Coronary artery (tissue), 2 donors: ENCODE measurements at regions not wholly inside any gene's neighbourhood (a gene's known extent, or its start where the extent isn't known, plus 50 kb on each side); places are given as distances from the start of the nearest gene placed in this dataset.

Source experiments
- DNase-seq: peaks from one replicate; pipeline ENCODE4 v3.0.0-alpha.2; 2017; ENCODE audit warnings: low spot score
- H3K27ac ChIP-seq, 2 donors: fragments of 200-600 bp; sonication (generic); one replicate each; pipeline ENCODE4 v1.5.1; 2016 to 2019
- H3K4me3 ChIP-seq: fragments of 200-600 bp; sonication (generic); 2 replicates; pipeline ENCODE4 v1.5.1; 2016; ENCODE audit warnings: mild to moderate bottlenecking, moderate library complexity
- TF ChIP-seq, protein P1 (sequence below): fragments of 200-600 bp; sonication (generic); IDR thresholded peaks from one replicate; pipeline ENCODE4 v1.5.1; 2019; ENCODE audit warnings: antibody characterized with exemption

DNA sequence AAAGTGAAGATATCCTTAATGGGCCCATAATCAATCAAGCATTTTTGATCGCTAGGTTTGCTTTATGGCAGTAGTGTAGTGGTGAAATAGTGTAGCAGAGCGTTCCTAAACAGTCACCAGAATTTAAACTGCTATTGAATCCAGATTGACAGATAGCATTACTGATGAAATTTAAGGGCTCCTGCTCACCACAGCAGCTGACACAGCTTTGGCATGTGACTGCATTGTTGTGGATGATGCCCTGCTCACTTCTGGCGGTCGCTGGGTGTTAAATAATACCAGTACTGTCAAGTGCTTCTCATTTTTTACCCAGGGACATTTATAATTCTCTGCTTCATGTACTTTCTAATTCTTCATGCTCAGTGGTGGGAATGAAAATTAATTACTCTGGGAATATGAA is 102.0 kb upstream of the ARHGAP24 start:
- TF ChIP-seq, protein P1, sequence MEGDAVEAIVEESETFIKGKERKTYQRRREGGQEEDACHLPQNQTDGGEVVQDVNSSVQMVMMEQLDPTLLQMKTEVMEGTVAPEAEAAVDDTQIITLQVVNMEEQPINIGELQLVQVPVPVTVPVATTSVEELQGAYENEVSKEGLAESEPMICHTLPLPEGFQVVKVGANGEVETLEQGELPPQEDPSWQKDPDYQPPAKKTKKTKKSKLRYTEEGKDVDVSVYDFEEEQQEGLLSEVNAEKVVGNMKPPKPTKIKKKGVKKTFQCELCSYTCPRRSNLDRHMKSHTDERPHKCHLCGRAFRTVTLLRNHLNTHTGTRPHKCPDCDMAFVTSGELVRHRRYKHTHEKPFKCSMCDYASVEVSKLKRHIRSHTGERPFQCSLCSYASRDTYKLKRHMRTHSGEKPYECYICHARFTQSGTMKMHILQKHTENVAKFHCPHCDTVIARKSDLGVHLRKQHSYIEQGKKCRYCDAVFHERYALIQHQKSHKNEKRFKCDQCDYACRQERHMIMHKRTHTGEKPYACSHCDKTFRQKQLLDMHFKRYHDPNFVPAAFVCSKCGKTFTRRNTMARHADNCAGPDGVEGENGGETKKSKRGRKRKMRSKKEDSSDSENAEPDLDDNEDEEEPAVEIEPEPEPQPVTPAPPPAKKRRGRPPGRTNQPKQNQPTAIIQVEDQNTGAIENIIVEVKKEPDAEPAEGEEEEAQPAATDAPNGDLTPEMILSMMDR: no peak
- no peak overlapping the region for H3K27ac ChIP-seq
- H3K4me3 ChIP-seq: no peak overlapping the region
- DNase-seq: no peak

DNA sequence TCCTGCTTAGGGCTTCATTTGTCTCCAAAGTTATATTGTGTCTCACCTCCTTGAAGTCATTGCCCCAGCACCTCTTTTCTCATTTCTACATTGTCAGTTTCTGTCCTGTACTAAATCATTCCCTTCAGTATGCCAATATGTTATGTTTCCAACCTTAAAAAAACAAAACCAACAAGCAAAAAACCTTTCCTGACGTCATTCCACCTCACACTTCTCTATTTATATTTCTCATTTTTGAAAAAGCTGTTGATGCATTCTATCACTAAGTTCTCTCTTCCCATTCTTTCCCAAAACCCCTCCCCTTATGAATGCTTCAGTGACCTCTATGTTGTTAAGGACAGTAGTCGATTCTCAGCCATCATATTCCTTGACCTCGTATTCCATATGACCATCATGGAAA is 98.7 kb upstream of the ARHGAP24 start:
- no peak overlapping the region for H3K4me3 ChIP-seq
- no peak for DNase-seq
- no peak overlapping the region for H3K27ac ChIP-seq
- TF ChIP-seq, protein P1: no peak

GRCh38 chr4:85381968-85382367 is 93.0 kb upstream of the ARHGAP24 start:
- no peak for DNase-seq

GRCh38 chr4:85391071-85391470 is 83.9 kb upstream of the ARHGAP24 start:
- no peak for DNase-seq

More at GRCh38 chr4:85381968-85382367, 93.0 kb upstream of the ARHGAP24 start:
- Histone ChIP-seq H3K4me3 (no peak overlapping the region), H3K27ac (no peak overlapping the region)
- TF ChIP-seq, protein P1: no peak

DNA sequence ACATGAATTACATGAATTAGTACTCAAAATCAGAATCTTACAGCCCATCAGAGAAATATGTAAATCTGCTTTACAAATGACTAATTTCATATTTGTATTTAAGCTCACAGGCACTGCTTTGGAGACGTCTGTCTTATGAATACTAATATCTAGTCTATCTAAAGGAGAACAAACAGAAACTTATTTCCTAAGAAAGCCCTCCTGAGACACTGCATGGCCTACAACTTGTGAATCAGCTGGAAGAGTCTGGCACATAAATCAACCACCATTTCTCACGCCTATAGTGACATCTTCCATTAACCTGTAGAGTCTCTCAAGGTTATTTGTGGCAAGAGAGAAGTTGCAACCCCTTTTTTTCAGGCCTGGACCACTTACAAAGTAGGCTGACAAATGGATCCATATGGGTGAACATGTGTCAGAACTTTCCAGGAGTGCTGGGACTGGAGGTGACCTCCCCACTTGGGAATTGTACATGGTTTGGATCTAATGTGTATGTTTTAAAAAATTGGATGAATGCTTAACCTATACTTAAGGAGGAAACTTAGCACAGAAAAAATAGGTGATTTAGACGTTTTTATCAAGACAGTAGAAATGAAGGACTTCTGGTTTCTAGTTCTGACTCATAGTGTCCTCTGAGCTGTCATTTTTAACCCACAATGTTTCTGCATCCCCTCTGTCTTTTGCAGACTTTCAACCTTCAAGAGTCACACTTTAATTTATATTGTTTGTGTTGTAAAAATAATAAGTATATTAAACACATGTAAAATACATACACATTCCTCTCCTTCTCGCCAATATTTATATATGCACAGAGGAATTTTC is 83.2 kb upstream of the ARHGAP24 start:
- TF ChIP-seq, protein P1: no peak
- H3K4me3 ChIP-seq: no peak overlapping the region
- no peak overlapping the region for H3K27ac ChIP-seq
- DNase-seq: no peak

More at GRCh38 chr4:85391071-85391470, 83.9 kb upstream of the ARHGAP24 start:
- TF ChIP-seq, protein P1: no peak
- no peak overlapping the region for H3K27ac ChIP-seq
- H3K4me3 ChIP-seq: no peak overlapping the region

GRCh38 chr4:85393201-85393600 is 81.7 kb upstream of the ARHGAP24 start:
- TF ChIP-seq, protein P1: no peak
- H3K27ac ChIP-seq: no peak overlapping the region
- no peak overlapping the region for H3K4me3 ChIP-seq
- no peak for DNase-seq

GRCh38 chr4:85398276-85398675 is 76.7 kb upstream of the ARHGAP24 start:
- no peak overlapping the region for H3K27ac ChIP-seq
- no peak for DNase-seq
- TF ChIP-seq, protein P1: no peak
- H3K4me3 ChIP-seq: no peak overlapping the region
